GM23248 (cell line): ENCODE measurements at regions not wholly inside any gene's neighbourhood (a gene's known extent, or its start where the extent isn't known, plus 50 kb on each side); places are given as distances from the start of the nearest gene placed in this dataset.

Source experiments
- EZH2 ChIP-seq: fragments of 200-600 bp; sonication (generic); IDR thresholded peaks from 2 replicates; pipeline ENCODE4 v1.6.1; 2018; ENCODE audit warnings: antibody characterized with exemption, mild to moderate bottlenecking; ENCODE audit not compliant: insufficient read depth, poor library complexity, severe bottlenecking
- EZH2phosphoT487 ChIP-seq: fragments of 200-600 bp; sonication (generic); IDR thresholded peaks from 2 replicates; pipeline ENCODE4 v1.6.1; 2018; ENCODE audit warnings: antibody characterized with exemption, moderate library complexity, mild to moderate bottlenecking, low read depth; ENCODE audit not compliant: insufficient read depth

- no peak for TF ChIP-seq EZH2
- TF ChIP-seq EZH2phosphoT487 = no peak
These were observed 409.2 kb upstream of the EPHA7 start for GRCh38 chr6:93828553-93828952.
